Hepatocyte (in vitro differentiated cells): ENCODE measurements at regions not wholly inside any gene's neighbourhood (a gene's known extent, or its start where the extent isn't known, plus 50 kb on each side); places are given as distances from the start of the nearest gene placed in this dataset.

Experiments used
- CTCF ChIP-seq: fragments of 200-600 bp; sonication (generic); IDR thresholded peaks from 2 replicates; pipeline ENCODE4 v1.5.1; 2016; ENCODE audit warnings: antibody characterized with exemption, mild to moderate bottlenecking; ENCODE audit not compliant: poor library complexity
- EZH2 ChIP-seq: fragments of 200-600 bp; sonication (generic); IDR thresholded peaks from 2 replicates; pipeline ENCODE4 v1.6.1; 2016; ENCODE audit warnings: antibody characterized with exemption, mild to moderate bottlenecking, borderline replicate concordance
- EZH2phosphoT487 ChIP-seq: fragments of 200-600 bp; sonication (generic); IDR thresholded peaks from one replicate; pipeline ENCODE4 v1.6.1; 2018; ENCODE audit warnings: antibody characterized with exemption, mild to moderate bottlenecking, low read depth, moderate library complexity; ENCODE audit not compliant: unreplicated experiment, severe bottlenecking

- TF ChIP-seq CTCF (no peak), EZH2 (no peak), EZH2phosphoT487 (no peak)
Observed at GRCh38 chr5:74166064-74166463, 474.5 kb downstream of the ENC1 start.
